Neural progenitor cell (in vitro differentiated cells): ENCODE measurements at regions not wholly inside any gene's neighbourhood (a gene's known extent, or its start where the extent isn't known, plus 50 kb on each side); places are given as distances from the start of the nearest gene placed in this dataset.
"Not testable (repeated sequence)": the region's sequence is repeated elsewhere in the genome, so short reads cannot be mapped to it uniquely, and the experiment has no call there.

Experiments used
- CTCF ChIP-seq: fragments of 200-600 bp; sonication (generic); IDR thresholded peaks from 2 replicates; pipeline ENCODE4 v1.5.1; 2017; ENCODE audit warnings: antibody characterized with exemption, mild to moderate bottlenecking
- EZH2 ChIP-seq: fragments of 200-600 bp; sonication (generic); IDR thresholded peaks from 2 replicates; pipeline ENCODE4 v1.6.1; 2017; ENCODE audit warnings: antibody characterized with exemption, mild to moderate bottlenecking, moderate library complexity
- EZH2phosphoT487 ChIP-seq: fragments of 200-600 bp; sonication (generic); IDR thresholded peaks from 2 replicates; pipeline ENCODE4 v1.6.1; 2017; ENCODE audit warnings: antibody characterized with exemption

GRCh38 chr2:89246027-89246426 lies 554.6 kb downstream of the RPIA start:
- TF ChIP-seq CTCF, EZH2, EZH2phosphoT487: not testable (repeated sequence)
